ENCODE measurements at regions not wholly inside any gene's neighbourhood (a gene's known extent, or its start where the extent isn't known, plus 50 kb on each side); places are given as distances from the start of the nearest gene placed in this dataset.
A peak's percentile ranks its signal among the peaks of the same experiment; 100 is the strongest.

DNA sequence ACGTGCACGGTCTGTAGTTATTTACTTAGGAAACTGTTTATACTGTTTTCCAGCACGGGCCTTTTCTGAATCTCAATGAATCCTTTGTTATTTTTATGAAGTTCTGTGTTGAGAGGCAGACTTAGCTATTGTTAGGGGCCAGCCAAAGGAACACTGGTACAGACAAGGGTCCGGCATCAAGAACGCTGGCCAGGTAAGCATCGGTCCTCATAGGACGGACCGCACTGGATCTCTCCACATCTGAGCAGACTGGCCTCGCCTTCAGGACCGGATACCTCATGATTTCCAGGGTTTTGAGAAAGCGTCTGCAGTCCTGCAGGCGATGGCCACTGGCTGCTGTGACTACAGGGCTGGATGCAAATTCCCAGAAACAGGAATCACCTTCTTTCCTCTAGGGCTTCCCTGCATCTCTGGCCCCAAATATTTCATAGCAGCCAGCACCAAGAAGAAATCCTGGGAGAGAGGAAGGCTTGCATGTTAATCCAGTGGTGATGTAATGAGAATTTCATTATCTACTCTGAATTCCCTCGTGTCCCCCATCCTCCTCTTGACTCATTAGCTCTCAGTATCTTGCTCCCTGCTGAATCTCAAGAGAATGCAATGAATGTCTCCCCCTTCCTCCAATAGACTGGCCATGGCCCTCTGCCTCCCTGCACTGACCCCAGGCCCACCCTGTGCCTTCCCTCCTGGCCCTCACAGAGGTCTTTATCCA, 325.4 kb upstream of the NPVF start:
- no peak for DNase-seq (ENCODE audit: low spot score)

- DNase-seq (ENCODE audit: low spot score), result no peak
These were observed 329.2 kb upstream of the NPVF start for GRCh38 chr7:25557379-25557917.

- no peak for DNase-seq (ENCODE audit: low spot score)
These were observed 329.6 kb upstream of the NPVF start for GRCh38 chr7:25557930-25558329.

- DNase-seq (ENCODE audit: low spot score), result no peak
These were observed 330.3 kb upstream of the NPVF start for GRCh38 chr7:25558605-25559004.

DNA sequence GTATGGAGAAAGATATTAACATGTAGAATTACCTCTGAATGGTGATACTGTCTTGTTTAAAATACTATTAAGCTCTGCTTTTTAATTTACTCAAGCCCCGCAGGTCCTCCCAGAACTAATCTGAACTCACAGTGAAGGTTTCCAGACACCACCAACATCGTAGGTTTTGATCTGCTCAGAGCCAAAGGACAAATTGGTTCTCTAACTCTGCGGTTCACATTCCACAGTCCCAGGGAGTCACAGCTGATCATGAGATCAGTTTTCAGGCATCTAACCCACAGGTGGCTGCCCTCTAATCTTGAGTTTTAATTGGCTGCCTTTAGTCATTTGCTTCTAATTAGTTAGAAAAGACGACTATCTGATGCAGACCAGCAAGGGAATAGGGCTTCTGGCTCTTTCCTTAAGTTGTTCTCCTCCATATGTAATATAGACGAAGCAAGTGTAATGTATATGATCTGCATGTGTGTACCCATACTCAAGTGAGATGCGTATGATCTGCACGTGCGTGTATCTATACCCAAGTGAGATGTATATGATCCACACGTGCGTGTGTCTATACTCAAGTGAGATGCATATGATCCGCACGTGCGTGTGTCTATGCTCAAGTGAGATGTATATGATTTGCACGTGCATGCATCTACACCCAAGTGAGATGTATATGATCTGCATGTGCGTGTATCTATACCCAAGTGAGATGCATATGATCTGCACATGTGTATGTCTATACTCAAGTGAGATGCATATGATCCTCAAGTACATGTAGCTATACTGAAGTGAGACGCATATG, 331.5 kb upstream of the NPVF start:
- DNase-seq (ENCODE audit: low spot score), result no peak

DNA sequence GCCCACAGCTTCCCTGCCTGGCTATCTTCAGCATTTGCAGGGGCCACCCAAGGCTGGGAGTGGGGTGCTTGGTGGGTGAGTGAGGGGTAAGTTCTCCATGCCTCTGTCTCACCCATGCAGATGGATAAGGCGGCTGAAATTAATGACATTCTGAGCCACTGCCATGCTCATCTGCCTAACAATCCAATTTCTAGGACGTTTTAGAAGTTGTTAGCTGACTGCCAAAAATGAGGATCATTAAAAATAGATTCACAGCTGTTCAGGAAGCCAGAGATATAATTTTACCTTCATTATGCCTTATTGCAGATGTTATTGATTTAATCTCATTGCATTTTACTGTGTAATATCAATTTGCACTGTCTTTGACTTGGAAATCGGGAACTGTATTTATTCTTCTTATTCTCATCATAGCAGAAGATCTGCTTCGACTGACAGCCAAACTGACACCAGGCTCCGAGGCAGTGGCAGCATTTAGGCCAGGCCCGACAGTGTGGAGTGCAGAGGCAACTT, 334.4 kb upstream of the NPVF start:
- DNase-seq (ENCODE audit: low spot score), result no peak

- DNase-seq (ENCODE audit: low spot score), result no peak
These were observed 336.7 kb upstream of the NPVF start for GRCh38 chr7:25565002-25565401.

DNA sequence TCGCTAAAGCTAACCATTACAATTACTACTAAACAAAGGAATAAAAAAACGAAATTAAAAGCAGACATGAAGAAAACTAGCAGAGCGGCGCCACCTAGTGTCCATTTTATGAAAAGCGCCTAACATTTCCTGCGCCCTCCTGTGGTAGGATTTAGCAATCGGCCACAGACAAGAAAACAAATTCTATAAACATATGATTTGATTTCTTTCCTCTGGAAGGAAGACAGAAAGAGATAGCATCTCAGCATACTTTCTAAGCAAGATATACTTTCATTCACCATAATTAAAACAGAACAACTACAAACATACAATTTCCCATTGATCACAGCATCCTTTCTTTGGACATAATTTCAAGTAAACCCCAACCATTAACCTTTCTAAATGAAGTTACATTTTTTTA, 337.7 kb upstream of the NPVF start:
- peak; percentile 63 for DNase-seq (ENCODE audit: low spot score)

- DNase-seq (ENCODE audit: low spot score), result no peak
These were observed 339.1 kb upstream of the NPVF start for GRCh38 chr7:25567430-25567829.

- no peak for DNase-seq (ENCODE audit: low spot score)
These were observed 341.5 kb upstream of the NPVF start for GRCh38 chr7:25569765-25570164.

DNA sequence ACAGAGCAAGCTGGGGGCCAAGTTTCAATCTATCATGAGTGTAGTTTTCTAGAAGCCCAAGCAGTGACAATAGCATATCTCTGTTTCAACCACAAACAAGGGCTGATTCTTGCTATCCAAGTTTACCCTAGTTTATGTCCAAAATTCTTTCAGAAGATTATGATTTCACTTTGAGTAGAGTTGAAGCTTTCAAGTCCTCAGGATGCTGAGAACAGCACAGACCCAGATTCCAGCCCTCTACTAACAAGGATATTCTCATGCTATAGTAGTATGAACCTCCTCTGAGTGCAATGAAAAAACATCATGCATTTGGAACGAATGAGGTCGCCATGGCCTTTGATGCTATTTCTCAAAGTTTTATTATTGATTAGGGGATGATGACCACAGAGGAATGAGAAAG, 344.1 kb upstream of the NPVF start:
- DNase-seq (ENCODE audit: low spot score), result no peak

GRCh38 chr7:25574828-25575227, 346.5 kb upstream of the NPVF start:
- DNase-seq (ENCODE audit: low spot score), result no peak

DNA sequence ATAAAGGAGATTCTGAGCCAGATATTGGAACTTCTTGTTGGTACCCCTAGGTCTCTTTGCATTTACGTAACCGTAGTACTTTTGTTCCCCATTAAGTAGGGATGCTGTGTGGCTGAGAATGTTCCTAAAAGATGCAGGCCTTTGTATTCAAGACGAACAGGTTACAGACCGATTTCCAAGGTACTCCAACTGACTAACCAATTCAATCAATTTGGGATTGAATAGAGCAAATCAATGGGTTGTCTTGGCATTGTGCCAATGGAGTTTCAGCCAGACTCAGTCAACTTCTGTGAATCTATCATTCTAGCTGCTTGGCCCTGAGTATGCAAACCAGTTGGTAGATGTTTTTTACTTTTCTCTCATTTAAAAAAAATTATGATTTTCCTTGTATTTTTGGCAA, 347.3 kb upstream of the NPVF start:
- DNase-seq (ENCODE audit: low spot score), result no peak

DNA sequence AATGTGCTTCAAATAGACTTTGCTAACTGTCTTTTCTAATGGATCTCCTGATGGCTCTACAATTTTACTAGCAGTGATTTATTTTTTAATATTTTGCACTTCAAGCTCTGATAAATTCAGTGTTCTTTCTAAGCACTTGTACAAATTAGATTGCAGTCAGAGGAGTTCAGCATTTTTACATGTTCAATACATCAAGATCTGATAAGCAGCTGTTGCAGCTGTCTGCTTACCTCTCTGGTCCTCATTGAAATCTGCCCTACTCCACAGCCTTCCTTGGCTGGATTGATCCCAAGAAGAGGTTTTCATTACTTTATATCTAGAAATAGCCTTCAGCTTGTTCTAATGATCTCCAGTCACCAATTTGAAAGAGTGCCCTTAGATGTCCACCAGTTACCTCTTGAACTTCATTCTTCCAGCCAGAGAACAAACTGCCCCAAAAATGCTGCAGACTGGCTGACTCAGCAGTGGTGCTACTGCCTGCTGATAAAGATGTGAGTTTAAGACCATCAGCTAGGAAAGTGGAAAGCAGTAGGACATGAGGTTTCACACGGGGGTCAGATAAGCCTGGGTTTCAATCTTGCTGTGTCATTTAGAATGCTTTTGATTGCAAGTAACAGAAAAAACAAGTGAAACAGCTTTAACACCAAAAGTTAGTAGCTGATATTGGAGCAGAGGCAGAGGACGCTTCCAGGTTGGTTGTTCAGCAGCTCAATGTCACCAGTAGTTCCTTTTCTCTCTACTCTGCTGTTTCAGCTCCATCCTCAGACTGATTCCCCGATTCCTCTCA, 350.9 kb upstream of the NPVF start:
- no peak for DNase-seq (ENCODE audit: low spot score)

GRCh38 chr7:25579778-25580075, 351.4 kb upstream of the NPVF start:
- DNase-seq (ENCODE audit: low spot score), result no peak

GRCh38 chr7:25580141-25580540, 351.9 kb upstream of the NPVF start:
- no peak for DNase-seq (ENCODE audit: low spot score)

DNA sequence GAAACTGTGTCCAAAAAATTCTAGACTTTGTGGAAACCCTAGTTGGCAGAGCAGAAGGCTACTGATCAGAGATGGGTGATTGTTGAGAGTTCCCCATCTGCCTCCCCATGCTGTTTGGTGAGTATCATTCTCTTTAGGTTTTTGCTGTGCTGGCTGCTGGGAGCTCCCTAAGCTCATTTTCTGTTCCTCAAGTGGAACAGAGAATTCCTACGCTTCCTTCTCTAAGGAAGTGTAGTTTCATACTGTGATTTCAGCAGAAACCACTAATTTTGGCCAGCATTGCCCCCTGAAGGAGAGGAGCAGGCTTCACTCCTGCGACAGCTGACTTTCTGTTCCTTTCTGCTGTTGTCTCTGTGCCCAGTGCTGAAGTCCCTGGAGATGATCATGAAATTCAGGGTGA, 355.3 kb upstream of the NPVF start:
- no peak for DNase-seq (ENCODE audit: low spot score)

DNA sequence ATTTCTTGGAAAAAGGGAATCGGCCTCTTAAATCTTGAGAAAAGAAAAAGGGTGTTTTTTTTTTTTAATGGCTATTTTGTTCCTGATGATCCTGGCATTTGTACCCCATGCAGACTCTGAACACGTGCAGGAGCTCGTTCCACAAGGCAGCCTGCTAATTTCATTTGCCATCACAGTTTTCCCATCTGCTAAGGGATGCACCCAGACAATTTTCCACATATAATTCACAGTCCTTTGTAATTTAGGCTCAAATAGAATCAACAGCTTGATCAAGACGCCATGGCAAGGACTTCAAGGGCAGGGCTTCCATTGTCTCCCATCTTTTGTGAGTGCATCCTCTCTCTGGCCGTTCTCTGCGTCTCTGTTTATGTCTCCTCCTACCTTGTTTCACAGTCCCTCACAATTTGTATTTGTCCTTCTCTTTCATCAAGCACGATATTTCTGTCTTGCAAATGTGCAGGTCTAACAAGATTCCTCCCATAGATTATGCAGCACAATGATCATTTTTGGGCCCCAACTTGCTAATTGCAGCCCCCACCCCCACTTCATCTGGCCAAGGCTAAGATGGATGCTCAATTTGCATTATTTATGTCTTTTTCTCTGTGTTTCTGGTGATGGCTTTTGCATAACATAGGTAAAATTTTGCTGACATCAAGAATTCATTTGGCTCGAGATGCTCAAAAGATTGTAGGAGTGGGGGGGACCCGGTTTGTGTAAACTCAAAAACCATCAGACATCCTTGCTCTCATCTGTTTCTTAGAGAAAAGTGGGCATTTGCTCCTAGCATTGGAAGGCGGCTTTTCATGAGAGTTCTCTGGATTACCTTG, 356.0 kb upstream of the NPVF start:
- no peak for DNase-seq (ENCODE audit: low spot score)

- no peak for DNase-seq (ENCODE audit: low spot score)
These were observed 358.2 kb upstream of the NPVF start for GRCh38 chr7:25586513-25586912.

DNA sequence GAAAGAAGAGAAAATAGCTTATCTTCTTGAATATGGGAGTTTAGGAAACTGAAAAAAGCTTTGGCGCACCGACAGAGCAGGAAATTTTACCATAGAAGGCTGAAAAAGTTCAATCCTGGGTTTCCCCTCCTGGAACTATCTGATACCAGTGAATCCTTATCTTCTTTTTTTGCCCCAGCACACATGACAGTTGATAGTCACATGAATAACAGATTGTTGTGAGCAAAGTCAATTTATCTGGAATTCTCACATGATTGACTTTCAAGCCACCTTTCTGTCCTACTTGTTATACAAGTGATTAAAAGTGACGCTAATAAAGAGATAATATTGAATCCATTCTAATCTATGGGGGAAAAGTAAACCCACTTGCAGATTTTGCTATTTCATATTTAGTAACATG, 365.8 kb upstream of the NPVF start:
- DNase-seq (ENCODE audit: low spot score), result no peak

GRCh38 chr7:25594728-25595127, 366.4 kb upstream of the NPVF start:
- no peak for DNase-seq (ENCODE audit: low spot score)

GRCh38 chr7:25595996-25596395, 367.7 kb upstream of the NPVF start:
- DNase-seq (ENCODE audit: low spot score), result no peak

Measured in CD4-positive, alpha-beta T cell treated with Interleukin-6 at 100 ng/mL for 8 hours (primary cell).